ENCODE measurements at regions not wholly inside any gene's neighbourhood (a gene's known extent, or its start where the extent isn't known, plus 50 kb on each side); places are given as distances from the start of the nearest gene placed in this dataset.

GRCh38 chr13:82925114-82925513, 957.2 kb downstream of the SLITRK1 start:
- TF ChIP-seq POLR2A (IDR thresholded peaks at IDR 0.05; ENCODE audit: extremely low read depth, insufficient read length) (no peak), CTCF (IDR thresholded peaks at IDR 0.05; ENCODE audit: low read depth, low read length) (no peak), MAX (IDR thresholded peaks at IDR 0.05; ENCODE audit: low read depth, low read length) (no peak), MYC (IDR thresholded peaks at IDR 0.05; ENCODE audit: low read depth, low read length) (no peak)
